Muscle of arm (tissue), 1 donor: ENCODE measurements at regions not wholly inside any gene's neighbourhood (a gene's known extent, or its start where the extent isn't known, plus 50 kb on each side); places are given as distances from the start of the nearest gene placed in this dataset.
"Not testable (repeated sequence)": the region's sequence is repeated elsewhere in the genome, so short reads cannot be mapped to it uniquely, and the experiment has no call there.

ENCODE experiments used
- DNase-seq: peaks from one replicate; pipeline ENCODE4 v3.0.0-alpha.2; 2013

GRCh38 chr1:189192741-189193520 lies 1284.7 kb downstream of the BRINP3 start:
- peak; percentile 53 for DNase-seq

GRCh38 chr1:189205863-189206262 lies 1271.8 kb downstream of the BRINP3 start:
- no peak for DNase-seq

GRCh38 chr1:189206617-189207016 lies 1271.0 kb downstream of the BRINP3 start:
- no peak for DNase-seq

- DNase-seq: no peak
These were observed 1265.9 kb downstream of the BRINP3 start for GRCh38 chr1:189211742-189212141.

- DNase-seq: no peak
These were observed 1265.1 kb downstream of the BRINP3 start for GRCh38 chr1:189212606-189213005.

- DNase-seq: no peak
These were observed 1260.8 kb downstream of the BRINP3 start for GRCh38 chr1:189216886-189217285.

- DNase-seq: no peak
These were observed 1260.0 kb downstream of the BRINP3 start for GRCh38 chr1:189217646-189218045.

GRCh38 chr1:189220750-189221149 lies 1256.9 kb downstream of the BRINP3 start:
- no peak for DNase-seq

- DNase-seq: not testable (repeated sequence)
These were observed 1251.9 kb downstream of the BRINP3 start for GRCh38 chr1:189225794-189226145.

GRCh38 chr1:189226779-189227178 lies 1250.9 kb downstream of the BRINP3 start:
- no peak for DNase-seq

- no peak for DNase-seq
These were observed 1240.7 kb downstream of the BRINP3 start for GRCh38 chr1:189237008-189237407.

GRCh38 chr1:189253601-189254350 lies 1223.9 kb downstream of the BRINP3 start:
- DNase-seq: no peak

GRCh38 chr1:189261128-189261527 lies 1216.5 kb downstream of the BRINP3 start:
- DNase-seq: not testable (repeated sequence)

GRCh38 chr1:189269011-189269410 lies 1208.7 kb downstream of the BRINP3 start:
- DNase-seq: no peak

- no peak for DNase-seq
These were observed 1203.4 kb downstream of the BRINP3 start for GRCh38 chr1:189274267-189274666.

- DNase-seq: peak; percentile 46
These were observed 1201.9 kb downstream of the BRINP3 start for GRCh38 chr1:189275796-189276195.

GRCh38 chr1:189289346-189289745 lies 1188.3 kb downstream of the BRINP3 start:
- no peak for DNase-seq

GRCh38 chr1:189301235-189301634 lies 1176.4 kb downstream of the BRINP3 start:
- DNase-seq: no peak

GRCh38 chr1:189305279-189305678 lies 1172.4 kb downstream of the BRINP3 start:
- no peak for DNase-seq

GRCh38 chr1:189311915-189312314 lies 1165.7 kb downstream of the BRINP3 start:
- no peak for DNase-seq

- no peak for DNase-seq
These were observed 1165.2 kb downstream of the BRINP3 start for GRCh38 chr1:189312499-189312898.

GRCh38 chr1:189313488-189313887 lies 1164.2 kb downstream of the BRINP3 start:
- DNase-seq: no peak
